ENCODE measurements at regions not wholly inside any gene's neighbourhood (a gene's known extent, or its start where the extent isn't known, plus 50 kb on each side); places are given as distances from the start of the nearest gene placed in this dataset.

DNA sequence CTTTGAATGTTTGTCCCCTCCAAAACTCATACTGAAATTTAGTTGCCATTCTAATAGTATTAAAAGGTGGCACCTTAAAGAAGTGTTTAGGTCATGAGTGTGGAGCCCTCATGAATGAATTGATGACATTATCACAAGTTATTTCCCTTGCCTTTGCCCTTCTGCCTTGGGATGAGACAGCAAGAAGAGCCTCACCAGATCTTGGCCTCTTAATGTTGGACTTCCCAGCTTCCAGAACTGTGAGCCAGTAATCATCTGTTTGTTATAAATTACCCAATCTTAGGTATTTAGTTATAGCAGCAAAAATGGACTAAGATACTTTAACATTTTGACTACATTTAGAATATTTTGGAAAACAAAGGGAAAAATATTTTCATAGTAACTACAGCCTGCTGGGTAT lies 371.0 kb downstream of the JRKL start:
- Histone ChIP-seq H4K20me1 (ENCODE audit: insufficient read depth, low read length) (no peaks in the 10 kb centered on the region), H3K18ac (ENCODE audit: low read depth, low read length) (no peak overlapping the region), H3K27me3 (ENCODE audit: control insufficient read depth, insufficient read depth, low read length) (no peaks in the 10 kb centered on the region), H3K9ac (ENCODE audit: low read depth, low read length) (no peak overlapping the region), H3K4me1 (ENCODE audit: control insufficient read depth, insufficient read depth, low read length) (no peaks in the 10 kb centered on the region), H3K4me2 (ENCODE audit: low read depth, low read length) (no peak overlapping the region), H2BK15ac (ENCODE audit: low read depth, low read length) (no peak overlapping the region), H3K4me3 (ENCODE audit: insufficient read depth, low read depth, low read length) (no peak overlapping the region), H2AK9ac (replicated peaks; ENCODE audit: low read depth, low read length, poor library complexity) (no peak overlapping the region), H2BK120ac (ENCODE audit: low read depth, low read length) (no peak overlapping the region), H2BK5ac (ENCODE audit: low read depth, low read length, poor library complexity, severe bottlenecking) (no peak overlapping the region), H3K79me1 (ENCODE audit: low read depth in 1 of 2, low read length in 2 of 2) (no peaks in the 10 kb centered on the region), H2AK5ac (ENCODE audit: low read depth, low read length) (no peak overlapping the region), H3K14ac (replicated peaks; ENCODE audit: low read depth, low read length) (no peak overlapping the region), H3K9me1 (ENCODE audit: insufficient read depth, low read length) (no peaks in the 10 kb centered on the region), H3K9me3 (ENCODE audit: control insufficient read depth, insufficient read depth, low read length) (no peaks in the 10 kb centered on the region), H4K8ac (ENCODE audit: low read depth in 2 of 2, low read length in 2 of 2) (no peak overlapping the region), H3K56ac (ENCODE audit: extremely low read depth, insufficient read depth, low read length) (no peak overlapping the region), H3K36me3 (ENCODE audit: control insufficient read depth, insufficient read depth, low read length) (no peaks in the 10 kb centered on the region), H4K91ac (ENCODE audit: insufficient read depth, low read depth, low read length) (no peak overlapping the region), H2AFZ (replicated peaks; ENCODE audit: low read length, poor library complexity) (no peak overlapping the region), H3K23ac (ENCODE audit: low read depth, low read length) (no peak overlapping the region), H3K4ac (ENCODE audit: low read depth, low read length) (no peak overlapping the region), H4K5ac (ENCODE audit: low read depth, low read length) (no peak overlapping the region), H2BK20ac (ENCODE audit: low read depth, low read length) (no peak overlapping the region), H3K27ac (ENCODE audit: insufficient read depth, low read length) (no peak overlapping the region)
- DNase-seq (no peak), ATAC-seq (ENCODE audit: low read depth) (no peak)
- CTCF ChIA-PET: no interaction called here
- TF ChIP-seq FOS (IDR thresholded peaks at IDR 0.05; ENCODE audit: low read depth, low read length) (no peak), POLR2A (IDR thresholded peaks at IDR 0.05; ENCODE audit: low read depth, low read length) (no peak), CEBPB (IDR thresholded peaks at IDR 0.05; ENCODE audit: low read depth, low read length) (no peak), CHD1 (IDR thresholded peaks at IDR 0.05; ENCODE audit: low read depth, low read length) (no peak), BHLHE40 (IDR thresholded peaks at IDR 0.05; ENCODE audit: low read depth, low read length) (no peak), MAFK (IDR thresholded peaks at IDR 0.05; ENCODE audit: low read depth, low read length) (no peak), MXI1 (IDR thresholded peaks at IDR 0.05; ENCODE audit: borderline replicate concordance, low read depth, low read length) (no peak), RAD21 (IDR thresholded peaks at IDR 0.05; ENCODE audit: low read length) (no peak), NFE2L2 (IDR thresholded peaks at IDR 0.05; ENCODE audit: low read depth, low read length) (no peak), RFX5 (IDR thresholded peaks at IDR 0.05; ENCODE audit: low read depth, low read length) (no peak), SMC3 (IDR thresholded peaks at IDR 0.05; ENCODE audit: low read depth, low read length) (no peak), RCOR1 (IDR thresholded peaks at IDR 0.05; ENCODE audit: insufficient replicate concordance, low read length) (no peak)
- TF ChIP-seq, protein P1, sequence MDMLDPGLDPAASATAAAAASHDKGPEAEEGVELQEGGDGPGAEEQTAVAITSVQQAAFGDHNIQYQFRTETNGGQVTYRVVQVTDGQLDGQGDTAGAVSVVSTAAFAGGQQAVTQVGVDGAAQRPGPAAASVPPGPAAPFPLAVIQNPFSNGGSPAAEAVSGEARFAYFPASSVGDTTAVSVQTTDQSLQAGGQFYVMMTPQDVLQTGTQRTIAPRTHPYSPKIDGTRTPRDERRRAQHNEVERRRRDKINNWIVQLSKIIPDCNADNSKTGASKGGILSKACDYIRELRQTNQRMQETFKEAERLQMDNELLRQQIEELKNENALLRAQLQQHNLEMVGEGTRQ (IDR thresholded peaks at IDR 0.05; ENCODE audit: low read depth, low read length): no peak
- TF ChIP-seq, protein P2, sequence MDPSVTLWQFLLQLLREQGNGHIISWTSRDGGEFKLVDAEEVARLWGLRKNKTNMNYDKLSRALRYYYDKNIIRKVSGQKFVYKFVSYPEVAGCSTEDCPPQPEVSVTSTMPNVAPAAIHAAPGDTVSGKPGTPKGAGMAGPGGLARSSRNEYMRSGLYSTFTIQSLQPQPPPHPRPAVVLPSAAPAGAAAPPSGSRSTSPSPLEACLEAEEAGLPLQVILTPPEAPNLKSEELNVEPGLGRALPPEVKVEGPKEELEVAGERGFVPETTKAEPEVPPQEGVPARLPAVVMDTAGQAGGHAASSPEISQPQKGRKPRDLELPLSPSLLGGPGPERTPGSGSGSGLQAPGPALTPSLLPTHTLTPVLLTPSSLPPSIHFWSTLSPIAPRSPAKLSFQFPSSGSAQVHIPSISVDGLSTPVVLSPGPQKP (IDR thresholded peaks at IDR 0.05; ENCODE audit: borderline replicate concordance, low read depth, low read length): no peak
- in situ Hi-C loops (cut with MboI; ENCODE audit: low sequenced_read_pairs) (no loop called here), dilution Hi-C loops (cut with HindIII; ENCODE audit: low sequenced_read_pairs, unreplicated experiment) (no loop called here), intact Hi-C loops (cut with micrococcal nuclease) (no loop called here)
- POLR2A ChIA-PET (ENCODE audit: unreplicated experiment): no interaction called here
- BruUV-seq (replicated peaks): no TSS peak

Measured in IMR-90 (cell line).